GM18505 (cell line): ENCODE measurements at regions not wholly inside any gene's neighbourhood (a gene's known extent, or its start where the extent isn't known, plus 50 kb on each side); places are given as distances from the start of the nearest gene placed in this dataset.

Experiments
- ATAC-seq: cut with Tn5 transposase; IDR thresholded peaks from one replicate; pipeline ENCODE4 v1.9.1; 2021; ENCODE audit not compliant: unreplicated experiment
- POLR2A ChIP-seq: IDR thresholded peaks from 4 replicates; pipeline ENCODE4 v1.6.1; 2011; ENCODE audit warnings: borderline replicate concordance; ENCODE audit not compliant: insufficient read depth, insufficient read length; ENCODE audit errors: extremely low read depth

DNA sequence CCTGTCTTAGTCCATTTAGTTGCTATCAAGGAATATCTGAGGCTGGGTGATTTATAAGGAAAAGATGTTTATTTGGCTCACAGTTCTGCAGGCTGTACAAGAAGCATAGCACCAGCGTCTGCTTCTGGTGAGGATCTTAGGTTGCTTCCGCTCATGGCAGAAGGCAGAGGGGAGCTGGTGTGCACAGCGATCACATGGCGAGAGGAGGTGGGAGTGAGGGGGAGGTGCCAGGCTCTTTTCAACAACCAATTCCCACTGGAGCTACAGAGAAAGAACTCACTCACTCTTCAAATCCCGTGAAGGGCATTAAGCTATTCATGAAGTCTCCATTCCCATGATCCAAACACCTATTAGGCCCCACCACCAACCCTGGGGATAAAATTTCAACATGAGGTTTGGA, 371.6 kb downstream of the SH2D4B start:
- ATAC-seq = no peak
- TF ChIP-seq POLR2A = no peak

DNA sequence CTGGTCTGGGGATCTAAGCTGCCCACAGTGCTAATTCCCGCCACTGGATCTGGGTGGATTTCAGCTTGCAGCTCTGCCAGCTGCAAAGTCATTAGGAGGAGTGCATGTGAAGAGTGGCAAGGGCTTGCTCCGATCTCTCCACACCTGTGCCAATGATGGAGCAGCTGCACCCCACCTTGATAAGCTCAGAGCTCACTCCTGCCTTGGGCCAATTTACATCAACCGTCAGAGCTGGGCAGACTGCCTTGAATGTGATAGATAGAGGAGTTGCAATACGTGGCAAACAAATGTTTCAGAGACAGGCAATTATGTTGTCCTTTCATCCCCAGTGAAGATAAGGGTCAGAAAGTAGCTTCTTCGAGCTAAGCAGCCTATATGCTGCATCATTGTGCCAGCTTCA, 379.9 kb downstream of the SH2D4B start:
- no peak for TF ChIP-seq POLR2A
- no peak for ATAC-seq

DNA sequence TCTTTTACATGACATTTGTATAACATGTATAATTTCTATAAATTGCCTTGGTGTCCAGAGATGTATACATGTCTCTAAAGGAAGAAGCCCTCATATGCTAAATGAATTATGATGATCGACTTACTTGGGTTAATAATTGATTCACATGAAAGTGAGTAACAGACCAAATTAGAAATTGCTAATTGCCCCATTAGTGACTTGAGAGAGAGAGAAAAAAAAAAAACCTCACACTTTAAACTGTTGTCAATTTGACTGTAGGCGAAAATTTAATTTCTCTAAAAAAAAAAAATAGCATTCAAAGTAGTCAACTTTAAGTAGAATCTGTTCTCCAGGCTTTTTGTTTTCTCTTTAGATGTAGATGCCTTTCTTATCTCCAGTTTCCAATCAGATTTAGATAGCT, 383.3 kb downstream of the SH2D4B start:
- no peak for ATAC-seq
- no peak for TF ChIP-seq POLR2A

DNA sequence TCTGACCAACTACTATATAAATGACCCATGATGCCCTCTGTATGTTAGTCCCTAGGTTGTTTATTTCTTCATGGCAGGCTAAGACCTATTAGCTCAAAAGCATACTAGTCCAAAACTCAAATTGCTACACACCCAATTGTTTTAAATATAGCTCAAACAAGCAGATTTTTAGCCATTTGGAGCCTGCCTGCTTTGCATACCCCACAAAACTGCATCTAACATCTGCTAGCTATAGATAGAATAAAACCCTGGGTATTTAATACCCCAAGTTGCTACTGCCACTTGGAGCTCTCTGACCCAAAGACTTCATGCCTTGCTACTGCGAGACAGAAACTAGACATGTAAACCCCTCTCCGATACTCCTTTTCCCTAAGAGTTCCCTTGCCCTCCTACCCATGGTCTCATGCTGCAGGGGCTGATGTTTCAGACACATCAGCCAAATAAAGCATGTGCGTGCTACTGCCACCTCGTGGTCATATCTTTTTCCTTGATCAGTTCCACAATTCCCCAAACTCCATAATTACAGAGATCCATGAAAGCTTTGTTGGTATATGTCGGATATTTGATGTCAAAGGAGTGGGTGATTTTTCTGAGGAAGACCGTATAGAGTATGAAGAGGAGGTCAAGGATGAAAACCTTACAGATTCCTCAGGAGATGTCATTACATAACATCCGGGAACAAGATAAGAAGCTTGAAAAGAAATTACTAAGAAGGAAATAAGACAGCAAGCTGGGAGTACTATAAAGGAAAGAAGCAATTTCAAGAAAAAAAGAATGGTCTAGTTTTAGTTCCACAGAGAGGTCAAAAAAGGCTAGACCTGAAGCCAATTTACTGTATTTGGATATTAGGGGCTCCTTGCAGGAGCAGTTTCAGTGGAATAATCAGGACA, 386.6 kb downstream of the SH2D4B start:
- ATAC-seq = peak; percentile 62
- TF ChIP-seq POLR2A = no peak

DNA sequence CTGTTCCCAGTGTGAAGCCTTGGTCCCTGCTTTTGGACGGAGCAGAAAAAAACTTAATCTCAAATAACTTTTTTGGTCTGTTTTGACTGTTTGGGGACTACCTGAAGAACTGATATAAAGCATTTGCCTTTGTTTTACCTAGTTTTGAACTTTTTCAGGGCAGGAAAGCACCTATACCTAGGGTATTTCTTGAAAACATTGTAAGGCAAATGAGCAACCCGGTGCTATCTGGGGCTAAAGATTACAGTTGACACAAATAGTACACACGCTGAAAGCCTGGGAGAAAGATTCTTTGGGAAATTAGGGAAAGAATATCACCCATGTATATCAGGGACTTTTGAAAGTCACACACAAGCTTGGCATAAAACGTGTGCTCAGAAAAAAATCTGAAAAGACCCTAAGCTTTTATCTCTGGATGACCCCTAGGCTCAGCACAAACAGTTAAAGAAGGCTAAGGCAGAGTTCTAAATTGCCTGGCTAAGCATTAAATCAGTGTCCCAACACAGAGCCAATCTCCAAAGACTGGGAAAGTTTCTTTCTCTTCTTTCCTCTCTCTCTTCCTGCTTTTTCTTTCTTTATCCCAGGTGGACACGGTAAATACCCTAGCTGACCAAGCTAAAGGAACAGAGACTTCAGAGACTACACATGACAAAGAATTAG, 389.8 kb downstream of the SH2D4B start:
- no peak for ATAC-seq
- no peak for TF ChIP-seq POLR2A

DNA sequence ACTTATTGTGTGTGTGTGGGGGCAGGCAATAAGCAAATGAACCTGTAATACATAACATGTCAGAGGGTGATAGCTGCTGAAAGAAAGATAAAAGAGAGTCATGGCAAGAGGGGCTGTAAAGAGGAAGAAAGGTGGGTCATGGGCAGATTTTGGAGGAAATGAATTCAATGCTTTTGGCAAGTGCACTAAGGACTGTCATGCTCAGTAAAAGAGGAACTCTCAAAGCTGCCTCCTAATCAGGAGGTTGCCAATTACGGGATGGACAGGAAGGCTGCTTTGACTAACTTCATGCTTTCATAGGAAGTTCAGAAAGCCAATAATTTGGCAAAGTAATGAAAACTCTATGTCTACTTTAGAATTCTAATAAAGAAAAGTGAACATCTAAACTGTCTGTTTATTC, 401.2 kb downstream of the SH2D4B start:
- ATAC-seq = no peak
- no peak for TF ChIP-seq POLR2A

DNA sequence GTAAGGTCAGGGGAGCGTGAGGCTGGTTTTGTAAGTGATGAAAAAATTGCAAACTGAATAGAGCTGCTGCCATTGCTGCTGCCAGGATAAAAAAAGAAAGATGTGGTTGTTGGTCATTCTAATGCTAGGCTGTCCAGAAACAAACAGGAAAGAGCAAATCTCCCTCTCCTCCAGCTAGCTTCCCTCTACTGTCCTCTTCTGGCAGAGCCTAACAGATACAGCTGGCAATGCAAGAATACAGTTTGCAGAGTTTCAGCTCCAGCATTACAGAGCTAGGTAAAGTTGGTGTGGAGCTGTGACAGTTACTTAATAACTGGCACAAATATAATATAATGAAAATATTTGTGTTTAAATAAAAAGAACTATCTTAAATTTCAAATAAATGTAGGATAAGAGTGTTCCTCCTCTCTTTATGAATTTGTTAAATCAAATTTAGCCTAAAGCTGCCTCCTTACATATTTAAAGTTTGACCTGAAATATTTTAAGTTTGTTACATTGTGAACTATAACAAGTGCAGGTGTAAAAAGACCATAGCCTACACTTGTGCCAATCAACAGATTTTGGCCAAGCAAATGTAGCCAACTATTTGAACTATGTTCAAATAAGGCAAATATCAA, 407.7 kb downstream of the SH2D4B start:
- ATAC-seq = peak; percentile 92
- TF ChIP-seq POLR2A = no peak

DNA sequence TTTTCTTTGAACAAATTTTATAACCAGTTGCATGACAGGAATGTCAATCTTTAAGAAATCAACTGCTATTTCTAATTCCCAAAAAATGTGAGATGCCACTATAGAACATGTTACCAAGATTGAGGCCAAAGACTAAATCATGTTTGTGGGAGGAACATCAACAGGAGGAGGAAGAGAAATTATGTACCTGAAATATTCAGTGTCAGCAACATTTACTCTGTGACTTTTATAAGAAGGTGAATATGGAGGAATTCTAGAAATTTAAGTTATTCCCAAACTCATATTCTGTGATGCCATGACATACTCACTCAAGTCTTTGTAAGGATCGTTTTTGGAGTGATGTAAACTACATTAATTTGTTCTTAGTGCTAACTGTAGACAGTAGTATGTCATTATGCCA, 408.4 kb downstream of the SH2D4B start:
- no peak for TF ChIP-seq POLR2A
- ATAC-seq = no peak

DNA sequence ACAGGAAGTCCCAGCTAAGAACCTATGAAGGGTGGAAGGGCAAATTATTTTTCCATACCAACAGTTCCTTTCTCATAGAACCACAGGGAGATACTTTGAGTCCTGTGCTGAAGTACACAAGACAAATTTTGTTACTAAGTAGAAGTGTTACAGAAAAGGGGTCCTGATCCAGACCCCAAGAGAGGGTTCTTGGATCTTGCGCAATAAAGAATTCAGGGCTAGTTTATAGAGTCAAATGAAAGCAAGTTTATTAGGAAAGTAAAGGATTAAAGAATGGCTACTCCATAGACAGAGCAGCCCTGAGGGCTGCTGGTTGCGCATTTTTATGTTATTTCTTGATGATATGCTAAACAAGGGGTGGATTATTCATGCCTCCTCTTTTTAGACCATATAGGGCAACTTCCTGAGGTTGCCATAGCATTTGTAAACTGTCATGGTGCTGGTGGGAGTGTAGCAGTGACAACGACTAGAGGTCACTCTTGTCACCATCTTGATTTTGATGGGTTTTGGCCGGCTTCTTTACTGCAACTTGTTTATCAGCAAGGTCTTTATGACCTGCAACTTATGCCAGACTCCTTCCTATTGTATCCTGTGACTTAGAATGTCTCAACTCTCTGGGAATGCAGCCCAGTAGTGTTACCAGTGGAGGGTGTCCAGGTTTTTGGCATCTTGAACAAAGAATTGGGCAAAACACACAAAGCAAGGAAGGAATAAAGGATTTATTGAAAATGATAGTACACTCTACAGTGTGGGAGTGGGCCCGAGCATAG, 409.4 kb downstream of the SH2D4B start:
- no peak for ATAC-seq

DNA sequence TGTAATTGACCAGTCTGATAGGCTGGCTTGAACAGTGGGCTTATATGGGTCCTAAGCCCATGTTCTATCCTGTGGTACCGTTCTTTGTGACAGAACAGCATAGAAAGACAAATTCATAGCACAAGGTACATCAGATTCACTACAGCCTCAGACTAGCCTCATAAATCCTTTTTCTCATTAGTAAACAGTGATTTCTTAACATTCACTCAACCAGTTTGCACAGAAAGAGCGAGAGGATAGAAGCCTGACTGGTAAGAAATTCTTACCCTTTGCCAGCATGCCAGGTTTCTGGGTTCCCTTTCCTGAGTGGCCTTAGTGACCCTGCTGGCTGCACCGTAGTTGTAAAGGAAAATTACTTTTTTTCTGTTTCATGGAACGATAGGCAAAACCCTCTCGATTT, 412.1 kb downstream of the SH2D4B start:
- ATAC-seq = no peak
- no peak for TF ChIP-seq POLR2A

More for the DNA sequence above, 409.4 kb downstream of the SH2D4B start:
- no peak for TF ChIP-seq POLR2A

DNA sequence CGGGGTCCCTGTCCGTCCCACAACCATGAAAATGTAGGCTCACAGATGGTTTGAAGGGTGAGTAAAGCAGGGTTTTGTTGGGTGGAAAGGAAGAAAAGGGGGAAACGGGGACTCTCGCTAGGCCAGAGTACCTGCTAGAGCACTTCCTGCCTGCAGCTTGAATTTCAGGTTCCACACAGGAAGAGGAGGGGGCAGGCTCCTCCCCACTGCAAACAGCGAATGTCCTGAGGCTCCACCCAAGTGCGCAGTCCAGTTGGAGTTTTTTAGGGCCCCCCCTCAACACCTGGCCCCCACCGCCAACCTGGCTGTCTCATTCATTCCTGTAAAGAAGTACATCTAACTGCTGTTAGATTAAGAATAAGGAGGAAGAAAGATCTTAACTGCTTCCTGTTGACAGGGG, 414.7 kb downstream of the SH2D4B start:
- no peak for TF ChIP-seq POLR2A
- no peak for ATAC-seq

DNA sequence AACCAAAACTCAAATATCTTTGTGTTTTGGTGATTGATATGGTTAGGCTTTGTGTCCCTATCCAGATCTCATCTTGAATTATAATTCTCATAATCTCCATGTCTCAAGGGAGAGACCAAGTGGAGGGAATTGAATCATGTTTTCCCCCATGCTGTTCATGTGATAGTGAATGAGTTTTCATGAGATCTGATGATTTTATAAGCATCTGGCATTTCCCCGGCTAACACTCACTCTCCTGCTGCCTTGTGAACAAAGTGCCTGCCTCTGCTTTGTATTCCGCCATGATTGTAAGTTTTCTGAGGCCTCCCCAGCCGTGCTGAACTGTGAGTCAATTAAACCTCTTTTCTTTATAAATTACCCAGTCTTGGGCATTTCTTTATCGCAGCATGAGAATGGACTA, 419.5 kb downstream of the SH2D4B start:
- ATAC-seq = no peak
- no peak for TF ChIP-seq POLR2A

DNA sequence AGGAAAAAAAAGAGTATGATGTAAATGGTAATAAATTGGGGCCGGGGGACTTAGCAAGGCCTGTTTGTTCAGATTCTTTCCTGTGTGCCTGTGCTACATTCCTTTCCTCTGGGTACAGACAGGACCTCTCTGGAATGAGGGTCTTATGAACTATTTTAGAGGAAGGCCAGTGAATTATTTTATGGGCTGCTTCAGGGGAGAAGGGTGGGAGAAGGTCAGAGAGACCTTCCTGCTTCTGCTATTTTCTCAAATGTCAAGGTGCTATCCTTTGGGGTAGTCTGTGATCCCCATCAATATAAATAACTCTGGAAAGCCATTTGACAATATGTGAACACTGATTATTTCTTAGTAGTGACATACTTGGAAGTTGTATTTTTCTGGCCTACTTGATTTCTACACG, 426.5 kb downstream of the SH2D4B start:
- ATAC-seq = no peak
- no peak for TF ChIP-seq POLR2A
